GM03348 (cell line): ENCODE measurements at regions not wholly inside any gene's neighbourhood (a gene's known extent, or its start where the extent isn't known, plus 50 kb on each side); places are given as distances from the start of the nearest gene placed in this dataset.

Experiments
- DNase-seq: peaks from one replicate; pipeline ENCODE4 v3.0.0; 2012; ENCODE audit warnings: low spot score

DNA sequence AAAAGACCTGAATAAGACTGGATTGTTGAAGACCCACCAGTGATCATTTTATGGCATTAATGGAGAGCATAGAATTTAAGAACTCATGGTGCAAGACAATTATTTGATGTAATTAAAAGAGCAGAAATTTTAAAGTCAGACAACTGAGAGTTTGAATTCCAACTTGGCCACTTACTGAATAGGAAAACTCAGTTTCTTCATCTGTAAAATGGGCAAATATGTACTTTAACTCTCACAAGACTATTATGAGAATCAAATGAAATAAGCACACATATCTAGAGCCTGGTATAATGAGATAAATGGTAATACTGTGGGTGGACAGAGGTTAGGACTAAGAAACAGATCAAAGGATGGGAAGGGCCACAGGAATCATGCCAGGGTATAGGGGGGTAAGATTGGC, 88.0 kb downstream of the SOX9 start:
- no peak for DNase-seq

DNA sequence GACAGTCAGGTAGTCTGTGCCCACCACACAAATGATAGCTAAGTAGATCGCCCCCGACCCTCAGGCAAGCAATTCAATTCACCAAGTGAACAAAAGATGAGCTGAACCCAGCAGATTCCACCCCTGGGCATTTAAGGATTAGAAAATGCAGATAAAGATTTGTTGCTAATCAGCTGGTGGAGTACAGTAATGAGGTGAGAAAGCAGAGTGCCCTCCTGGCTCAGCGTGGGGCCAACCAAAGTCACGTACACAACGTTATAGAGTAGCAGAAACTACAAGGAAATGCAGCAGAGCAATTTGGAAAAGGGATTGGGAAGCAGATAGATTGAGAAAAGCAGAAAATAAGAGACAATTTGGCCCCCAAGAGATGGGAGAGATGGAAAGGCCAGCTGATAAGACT, 91.2 kb downstream of the SOX9 start:
- no peak for DNase-seq

- no peak for DNase-seq
Measured at GRCh38 chr17:72215490-72215889, 94.7 kb downstream of the SOX9 start.

DNA sequence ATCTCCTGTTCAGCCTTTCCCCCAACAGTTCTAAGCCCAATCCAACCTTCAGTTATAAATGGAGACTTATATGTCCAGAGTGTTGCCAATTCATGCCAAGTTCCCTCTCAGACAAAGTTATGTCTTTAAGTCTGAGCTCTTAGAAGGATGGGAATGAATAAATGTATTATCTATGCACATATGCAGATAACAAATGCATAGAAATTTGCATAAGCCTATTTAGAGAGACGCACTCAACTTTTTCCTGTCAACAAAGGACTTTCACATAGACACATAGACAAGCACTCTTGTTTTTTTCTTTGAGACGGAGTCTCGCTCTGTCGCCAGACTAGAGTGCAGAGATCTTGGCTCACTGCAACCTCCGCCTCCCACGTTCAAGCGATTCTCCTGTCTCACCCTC, 95.1 kb downstream of the SOX9 start:
- DNase-seq, result no peak

- DNase-seq, result no peak
Measured at GRCh38 chr17:72219137-72219823, 98.5 kb downstream of the SOX9 start.

GRCh38 chr17:72219824-72220493, 99.1 kb downstream of the SOX9 start:
- DNase-seq, result no peak

- DNase-seq, result no peak
Measured at GRCh38 chr17:72222661-72223380, 102.0 kb downstream of the SOX9 start.

DNA sequence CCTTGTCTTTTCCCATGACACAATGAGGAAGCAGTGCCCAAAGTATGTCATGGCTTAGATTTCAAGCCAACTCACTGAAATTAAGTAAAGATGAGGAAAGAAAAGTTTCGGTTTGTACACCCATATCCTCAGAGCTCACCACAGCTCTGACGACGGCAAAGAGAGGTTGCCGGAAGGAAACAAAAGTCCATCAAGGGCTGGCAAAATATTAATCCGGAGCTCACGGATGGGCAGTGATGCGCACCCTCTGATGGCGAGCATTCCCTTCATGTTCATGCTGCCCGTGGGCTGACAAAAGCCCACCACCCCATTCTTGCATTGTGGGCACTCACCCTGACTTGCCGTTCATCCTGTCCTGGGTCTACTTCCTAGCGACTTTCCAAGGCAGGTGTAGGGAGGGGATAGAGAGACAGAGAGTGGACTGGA, 103.1 kb downstream of the SOX9 start:
- no peak for DNase-seq

GRCh38 chr17:72226322-72226721, 105.5 kb downstream of the SOX9 start:
- no peak for DNase-seq

GRCh38 chr17:72233986-72234385, 113.2 kb downstream of the SOX9 start:
- no peak for DNase-seq

GRCh38 chr17:72234985-72235384, 114.2 kb downstream of the SOX9 start:
- no peak for DNase-seq

GRCh38 chr17:72236980-72237633, 116.3 kb downstream of the SOX9 start:
- no peak for DNase-seq

DNA sequence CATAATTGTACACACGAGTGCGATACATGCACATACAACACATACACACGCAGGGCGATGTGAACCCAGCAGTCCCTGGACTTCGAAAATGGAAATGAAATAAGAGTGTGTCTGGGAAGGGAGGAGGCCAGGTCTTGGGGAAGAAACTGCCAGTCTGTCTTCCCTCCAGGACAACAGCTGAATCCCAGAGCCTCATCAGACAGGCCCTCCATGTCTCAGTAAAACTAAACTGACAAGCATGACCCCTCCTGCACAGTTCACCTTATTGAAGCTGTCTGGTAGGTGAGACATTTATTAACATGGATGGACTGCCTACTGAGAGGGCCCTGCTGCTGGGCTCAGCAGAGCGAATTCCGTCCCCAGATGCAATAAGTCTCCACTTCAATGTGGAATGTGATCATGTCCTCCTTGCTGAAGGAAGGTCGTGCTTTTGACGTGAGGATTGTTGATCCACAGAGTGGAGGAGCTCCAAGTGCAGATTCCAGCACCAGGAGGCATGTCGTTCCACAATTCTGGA, 117.4 kb downstream of the SOX9 start:
- no peak for DNase-seq

DNA sequence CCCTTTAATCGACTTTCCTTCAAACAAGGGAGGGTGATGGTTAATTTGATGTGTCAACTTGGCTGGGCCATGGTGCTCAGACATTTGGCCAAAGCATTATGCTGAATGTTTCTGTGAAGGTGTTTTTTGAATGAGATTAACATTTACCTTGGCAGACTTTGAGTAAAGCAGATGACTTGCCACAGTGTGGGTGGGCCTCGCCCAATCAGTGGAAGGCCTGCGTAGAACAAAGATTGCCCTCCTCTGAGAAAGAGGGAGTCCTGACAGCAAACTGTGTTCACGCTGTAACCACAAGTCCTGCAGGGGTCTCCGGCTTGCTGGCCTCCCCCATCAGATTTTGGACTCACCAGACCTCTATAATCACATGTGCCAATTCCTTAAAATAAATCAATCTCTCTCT, 118.7 kb downstream of the SOX9 start:
- DNase-seq, result no peak

- DNase-seq, result no peak
Measured at GRCh38 chr17:72240333-72240732, 119.5 kb downstream of the SOX9 start.

GRCh38 chr17:72244494-72244893, 123.7 kb downstream of the SOX9 start:
- DNase-seq, result no peak

DNA sequence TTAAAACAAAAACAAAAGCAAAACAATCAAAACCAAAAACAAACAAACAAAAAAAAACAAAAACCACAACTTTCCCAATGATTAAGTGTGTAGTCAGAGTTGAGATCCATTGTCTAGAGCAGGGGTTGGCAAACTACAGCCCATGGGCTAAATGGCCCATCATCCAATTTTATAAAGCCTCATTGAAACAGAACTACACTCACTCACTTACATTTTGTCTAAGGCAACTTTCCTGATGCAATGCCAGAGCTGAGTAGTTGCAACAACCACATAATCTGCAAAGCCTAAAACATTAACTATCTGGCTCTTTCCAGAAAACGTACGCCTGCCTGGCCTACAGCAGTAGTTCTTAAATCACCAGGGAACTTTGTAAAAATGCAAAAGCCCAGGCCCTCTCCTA, 124.1 kb downstream of the SOX9 start:
- DNase-seq, result no peak

GRCh38 chr17:72249441-72249840, 128.6 kb downstream of the SOX9 start:
- no peak for DNase-seq

DNA sequence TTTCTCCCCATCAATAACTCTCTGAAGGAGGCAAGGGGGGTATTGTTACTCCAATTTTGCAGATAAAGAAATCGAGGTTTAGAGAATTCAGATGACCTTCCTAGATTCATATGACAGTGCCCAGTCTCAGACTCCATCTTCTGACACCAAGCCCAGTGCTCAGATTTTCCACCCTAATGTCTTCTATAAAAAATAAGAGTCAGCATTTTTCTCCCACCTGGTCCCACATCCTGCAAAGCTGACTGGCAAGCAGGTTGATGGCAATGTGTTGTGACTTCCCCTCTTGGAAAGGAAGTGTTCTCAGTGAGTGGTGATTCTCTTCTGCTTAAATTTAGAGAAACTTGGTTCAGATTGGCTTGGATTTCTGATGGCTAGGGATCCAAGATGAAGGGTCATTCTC, 129.4 kb downstream of the SOX9 start:
- no peak for DNase-seq

DNA sequence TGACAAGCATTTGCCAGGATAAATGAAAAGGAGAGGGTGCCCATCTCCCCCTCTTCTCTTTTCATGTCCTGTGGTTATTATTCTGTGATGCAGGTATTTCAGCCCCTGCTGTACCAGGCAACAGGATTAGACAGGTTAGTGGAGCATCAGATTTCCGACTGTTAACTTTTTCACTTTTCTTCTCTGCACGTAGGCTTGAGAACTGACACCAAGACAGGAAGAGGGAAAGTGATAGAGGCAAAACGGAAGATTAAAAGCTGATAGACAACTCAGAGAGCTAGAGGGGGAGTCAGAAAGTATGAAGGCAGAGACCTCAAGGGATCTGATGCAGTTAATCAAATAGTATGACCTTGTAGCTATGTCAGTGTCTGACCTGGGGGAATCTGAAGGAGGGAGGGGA, 132.8 kb downstream of the SOX9 start:
- no peak for DNase-seq

GRCh38 chr17:72254808-72255449, 134.1 kb downstream of the SOX9 start:
- no peak for DNase-seq

DNA sequence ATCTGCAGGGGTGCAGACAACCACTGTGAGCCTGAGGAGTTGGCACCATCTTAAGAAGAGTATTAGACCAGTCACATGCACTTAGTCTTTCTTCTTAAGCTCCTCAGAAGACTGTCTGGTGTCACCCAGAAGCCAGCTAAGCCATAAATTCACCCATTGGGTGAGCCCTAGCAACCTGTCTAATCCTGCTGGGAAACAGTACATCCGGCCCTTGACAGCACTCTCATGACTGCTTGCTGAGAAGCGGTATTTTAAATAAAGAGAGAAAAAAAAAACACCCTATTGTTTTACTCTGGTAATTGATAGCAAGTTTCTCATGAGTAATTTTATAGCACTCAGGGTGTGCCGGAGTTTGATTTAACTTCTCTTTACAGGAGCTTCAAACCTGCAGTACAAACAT, 134.7 kb downstream of the SOX9 start:
- no peak for DNase-seq
